Adrenal gland (tissue), 5 donors: ENCODE measurements at regions not wholly inside any gene's neighbourhood (a gene's known extent, or its start where the extent isn't known, plus 50 kb on each side); places are given as distances from the start of the nearest gene placed in this dataset.

Experiments used
- CTCF ChIP-seq, 6 experiments: fragments of 450-650 bp in 4 of 6; fragments of 200-600 bp in 2 of 6; sonication (generic) in 1 of 6; IDR thresholded peaks; 1 replicate in 5 of 6; 2 replicates in 1 of 6; pipeline versions ENCODE4 v1.5.1 to v1.8.0; 2016 to 2021; ENCODE audit warnings: antibody characterized with exemption in 6 of 6, mild to moderate bottlenecking in 2 of 6, moderate library complexity in 1 of 6
- POLR2A ChIP-seq, 2 donors: fragments of 450-650 bp; IDR thresholded peaks; one replicate each; pipeline ENCODE4 v1.6.1; 2017; ENCODE audit warnings: antibody characterized with exemption in 2 of 2, mild to moderate bottlenecking in 2 of 2, moderate library complexity in 1 of 2
- donor health status: DM: no; HTN: no; CAD: no.

- TF ChIP-seq CTCF (IDR thresholded peaks at IDR 0.05) (no peak), POLR2A (IDR thresholded peaks at IDR 0.05) (no peak)
Measured at GRCh38 chr18:53937037-53937436, 287.4 kb downstream of the MBD2 start.
